ENCODE measurements at regions not wholly inside any gene's neighbourhood (a gene's known extent, or its start where the extent isn't known, plus 50 kb on each side); places are given as distances from the start of the nearest gene placed in this dataset.

DNA sequence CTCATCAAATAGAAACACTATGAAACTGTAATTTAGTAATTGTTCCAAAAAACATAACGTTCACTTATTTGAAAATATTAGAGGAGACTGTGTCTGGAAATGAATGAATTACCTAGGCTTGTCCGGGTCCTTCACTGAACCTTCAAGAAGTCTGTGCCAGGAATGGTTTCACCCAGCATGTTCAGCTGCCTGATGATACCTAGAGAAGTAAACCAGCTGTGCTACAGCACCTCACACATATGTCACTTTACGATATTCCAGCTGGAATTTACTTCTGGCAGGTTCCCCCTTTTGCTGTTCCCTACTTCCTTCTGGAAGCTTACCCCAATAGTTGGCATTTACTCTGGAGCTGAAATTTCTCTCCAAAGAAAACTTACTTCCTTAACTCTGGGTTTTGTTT, 906.5 kb downstream of the FAT4 start:
- DNase-seq = no peak
- no peaks in the 10 kb centered on the region for H3K4me1 ChIP-seq (ENCODE audit: low read depth)
- no peak overlapping the region for H3K4me3 ChIP-seq
- H3K9me3 ChIP-seq = no peaks in the 10 kb centered on the region
- TF ChIP-seq, protein P1, sequence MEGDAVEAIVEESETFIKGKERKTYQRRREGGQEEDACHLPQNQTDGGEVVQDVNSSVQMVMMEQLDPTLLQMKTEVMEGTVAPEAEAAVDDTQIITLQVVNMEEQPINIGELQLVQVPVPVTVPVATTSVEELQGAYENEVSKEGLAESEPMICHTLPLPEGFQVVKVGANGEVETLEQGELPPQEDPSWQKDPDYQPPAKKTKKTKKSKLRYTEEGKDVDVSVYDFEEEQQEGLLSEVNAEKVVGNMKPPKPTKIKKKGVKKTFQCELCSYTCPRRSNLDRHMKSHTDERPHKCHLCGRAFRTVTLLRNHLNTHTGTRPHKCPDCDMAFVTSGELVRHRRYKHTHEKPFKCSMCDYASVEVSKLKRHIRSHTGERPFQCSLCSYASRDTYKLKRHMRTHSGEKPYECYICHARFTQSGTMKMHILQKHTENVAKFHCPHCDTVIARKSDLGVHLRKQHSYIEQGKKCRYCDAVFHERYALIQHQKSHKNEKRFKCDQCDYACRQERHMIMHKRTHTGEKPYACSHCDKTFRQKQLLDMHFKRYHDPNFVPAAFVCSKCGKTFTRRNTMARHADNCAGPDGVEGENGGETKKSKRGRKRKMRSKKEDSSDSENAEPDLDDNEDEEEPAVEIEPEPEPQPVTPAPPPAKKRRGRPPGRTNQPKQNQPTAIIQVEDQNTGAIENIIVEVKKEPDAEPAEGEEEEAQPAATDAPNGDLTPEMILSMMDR (IDR thresholded peaks at IDR 0.05) = no peak
- intact Hi-C loops (cut with DNase I, micrococcal nuclease) = no loop called here
- no peaks in the 10 kb centered on the region for H3K36me3 ChIP-seq (ENCODE audit: low read depth)
- ATAC-seq = no peak

DNA sequence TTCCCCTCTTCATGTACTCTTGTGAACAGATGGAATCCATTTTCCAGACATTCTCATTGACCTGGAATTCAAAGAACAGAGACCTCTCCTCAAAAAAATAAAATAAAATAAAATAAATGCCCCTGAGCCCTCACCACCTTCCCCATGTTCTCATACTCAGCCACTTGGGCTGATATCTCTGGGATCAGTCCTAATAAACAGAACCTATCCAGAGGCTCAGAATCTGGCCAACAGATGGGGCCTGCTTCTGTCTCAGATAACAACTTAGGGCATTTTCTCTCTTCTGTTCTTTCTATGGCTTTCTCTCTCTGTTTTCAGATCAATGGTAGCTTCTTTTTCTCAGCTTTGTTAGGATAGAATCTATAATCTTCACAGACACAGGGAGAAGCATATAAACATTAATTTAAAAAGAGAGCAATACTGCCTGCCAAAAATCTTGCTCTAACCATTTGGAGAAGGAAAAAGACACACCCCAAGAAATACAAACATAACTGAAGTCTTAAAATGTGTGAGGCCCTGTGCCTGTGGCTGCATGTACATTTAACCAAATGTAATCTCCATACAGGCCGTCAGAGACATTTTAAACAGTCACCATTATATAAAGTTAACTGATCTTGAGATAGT, 907.1 kb downstream of the FAT4 start:
- intact Hi-C loops (cut with DNase I, micrococcal nuclease) = no loop called here
- no peaks in the 10 kb centered on the region for H3K9me3 ChIP-seq
- ATAC-seq (no peak), DNase-seq (no peak)
- H3K36me3 ChIP-seq (ENCODE audit: low read depth) = no peaks in the 10 kb centered on the region
- TF ChIP-seq, protein P1 (IDR thresholded peaks at IDR 0.05) = no peak
- no peak overlapping the region for H3K4me3 ChIP-seq
- no peaks in the 10 kb centered on the region for H3K4me1 ChIP-seq (ENCODE audit: low read depth)

DNA sequence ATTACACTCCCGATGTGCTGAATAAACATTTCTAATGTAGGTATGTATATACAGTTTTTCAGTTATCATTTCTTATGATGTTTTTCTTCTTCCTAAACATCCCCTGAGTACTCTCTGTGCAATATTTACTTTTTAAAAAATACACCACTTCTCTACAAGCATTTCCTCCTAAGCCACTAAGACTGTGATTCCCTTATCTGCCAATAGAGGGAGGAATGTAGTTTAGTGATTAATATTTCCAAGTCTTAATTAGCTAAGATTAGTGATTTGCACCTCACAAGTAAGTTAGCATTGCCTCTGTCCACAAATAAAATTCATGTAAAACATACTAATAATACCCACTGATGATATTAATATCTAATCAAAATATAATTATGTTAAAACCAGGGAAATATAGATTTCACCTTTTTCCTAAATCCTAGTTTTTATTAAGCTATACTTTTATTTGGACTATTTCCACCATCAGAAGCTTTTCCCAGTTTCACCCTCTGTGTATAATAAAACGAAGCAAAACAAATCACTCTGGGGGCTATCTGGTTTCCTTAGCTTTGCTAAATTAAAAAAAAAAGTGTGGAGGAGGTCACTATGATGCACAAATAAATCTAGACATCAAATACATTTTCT, 909.1 kb downstream of the FAT4 start:
- no peak overlapping the region for H3K4me3 ChIP-seq

DNA sequence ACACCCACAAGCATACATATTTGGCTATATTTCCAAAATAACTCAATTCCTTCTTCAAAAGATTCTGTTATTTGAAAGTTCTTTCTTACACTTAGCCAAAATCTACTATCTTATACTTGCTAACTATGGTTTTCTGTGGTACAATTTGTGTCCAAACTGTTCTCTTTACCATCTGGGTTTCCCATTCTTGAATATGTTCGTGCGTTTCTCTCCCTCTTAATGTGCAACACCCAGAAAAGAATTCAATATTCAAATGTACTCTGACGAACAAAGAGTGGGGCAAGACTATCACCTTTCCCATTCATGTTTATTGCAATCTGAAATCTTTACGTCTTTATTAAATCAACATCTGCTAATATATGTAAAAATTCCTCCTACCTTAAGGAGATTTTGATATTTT, 912.7 kb downstream of the FAT4 start:
- DNase-seq = no peak

More for the DNA sequence above, 909.1 kb downstream of the FAT4 start:
- Histone ChIP-seq H3K4me1 (ENCODE audit: low read depth) (no peaks in the 10 kb centered on the region), H3K36me3 (ENCODE audit: low read depth) (no peaks in the 10 kb centered on the region), H3K9me3 (no peaks in the 10 kb centered on the region)
- intact Hi-C loops (cut with DNase I, micrococcal nuclease) = no loop called here
- DNase-seq (no peak), ATAC-seq (no peak)
- TF ChIP-seq, protein P1 (IDR thresholded peaks at IDR 0.05) = no peak

DNA sequence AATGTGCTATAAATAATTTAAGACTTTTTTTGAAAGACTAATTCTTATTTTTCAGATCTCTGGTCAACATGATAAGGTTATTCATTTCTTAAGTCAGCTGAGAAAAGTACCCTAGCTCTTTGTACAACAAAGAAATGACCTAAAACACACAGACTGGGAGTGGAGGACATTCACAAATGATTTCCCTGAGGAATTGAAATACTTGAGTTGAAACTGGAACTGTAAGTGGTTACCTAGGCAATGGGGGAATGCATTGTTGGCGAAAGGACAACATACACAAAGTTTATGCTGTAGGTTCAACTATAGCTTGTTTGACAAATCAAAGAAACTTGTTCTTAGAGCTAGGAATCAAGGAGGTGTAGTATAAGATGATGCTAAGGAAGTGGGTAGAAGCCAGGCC, 915.5 kb downstream of the FAT4 start:
- ATAC-seq (no peak), DNase-seq (no peak)
- Histone ChIP-seq H3K9me3 (peaks cover 16% of the 10 kb centered on the region), H3K36me3 (ENCODE audit: low read depth) (no peaks in the 10 kb centered on the region), H3K4me3 (no peak overlapping the region), H3K4me1 (ENCODE audit: low read depth) (no peaks in the 10 kb centered on the region)
- intact Hi-C loops (cut with DNase I, micrococcal nuclease) = no loop called here
- TF ChIP-seq, protein P1 (IDR thresholded peaks at IDR 0.05) = no peak

More for the DNA sequence above, 912.7 kb downstream of the FAT4 start:
- ATAC-seq = no peak
- no peaks in the 10 kb centered on the region for H3K9me3 ChIP-seq
- no peak overlapping the region for H3K4me3 ChIP-seq
- intact Hi-C loops (cut with DNase I, micrococcal nuclease) = no loop called here
- H3K4me1 ChIP-seq (ENCODE audit: low read depth) = no peaks in the 10 kb centered on the region
- TF ChIP-seq, protein P1 (IDR thresholded peaks at IDR 0.05) = no peak
- H3K36me3 ChIP-seq (ENCODE audit: low read depth) = no peaks in the 10 kb centered on the region
